OCI-LY7 (cell line): ENCODE measurements at regions not wholly inside any gene's neighbourhood (a gene's known extent, or its start where the extent isn't known, plus 50 kb on each side); places are given as distances from the start of the nearest gene placed in this dataset.
"Not testable (repeated sequence)": the region's sequence is repeated elsewhere in the genome, so short reads cannot be mapped to it uniquely, and the experiment has no call there.

Experiments
- EZH2phosphoT487 ChIP-seq: fragments of 200-600 bp; sonication (generic); IDR thresholded peaks from 2 replicates; pipeline ENCODE4 v1.6.1; 2018; ENCODE audit warnings: low read depth, borderline replicate concordance, mild to moderate bottlenecking, mixed run types, antibody characterized with exemption, low read length, moderate library complexity, mixed read lengths
- TF ChIP-seq, protein P1 (sequence below): fragments of 200-600 bp; sonication (generic); conservative IDR thresholded peaks from 2 replicates; pipeline ENCODE4 v1.5.1; 2014; ENCODE audit warnings: mild to moderate bottlenecking, antibody characterized with exemption, low read length, moderate library complexity, mixed read lengths

DNA sequence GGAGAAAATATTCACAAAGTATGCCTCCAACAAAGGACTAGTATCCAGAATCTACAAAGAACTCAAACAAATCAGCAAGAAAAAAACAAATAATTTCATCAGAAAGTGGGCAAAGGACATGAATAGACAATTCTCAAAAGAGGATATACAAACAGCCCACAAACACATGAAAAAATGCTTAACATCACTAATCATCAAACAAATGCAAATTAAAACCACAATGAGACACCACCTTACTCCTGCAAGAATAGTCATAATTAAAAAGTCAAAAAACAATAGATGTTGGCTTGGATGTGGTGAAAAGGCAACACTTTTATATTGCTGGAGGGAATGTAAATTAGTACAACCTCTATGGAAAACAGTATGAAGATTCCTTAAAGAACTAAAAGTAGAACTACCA, 63.8 kb upstream of the IKZF1 start:
- TF ChIP-seq, protein P1, sequence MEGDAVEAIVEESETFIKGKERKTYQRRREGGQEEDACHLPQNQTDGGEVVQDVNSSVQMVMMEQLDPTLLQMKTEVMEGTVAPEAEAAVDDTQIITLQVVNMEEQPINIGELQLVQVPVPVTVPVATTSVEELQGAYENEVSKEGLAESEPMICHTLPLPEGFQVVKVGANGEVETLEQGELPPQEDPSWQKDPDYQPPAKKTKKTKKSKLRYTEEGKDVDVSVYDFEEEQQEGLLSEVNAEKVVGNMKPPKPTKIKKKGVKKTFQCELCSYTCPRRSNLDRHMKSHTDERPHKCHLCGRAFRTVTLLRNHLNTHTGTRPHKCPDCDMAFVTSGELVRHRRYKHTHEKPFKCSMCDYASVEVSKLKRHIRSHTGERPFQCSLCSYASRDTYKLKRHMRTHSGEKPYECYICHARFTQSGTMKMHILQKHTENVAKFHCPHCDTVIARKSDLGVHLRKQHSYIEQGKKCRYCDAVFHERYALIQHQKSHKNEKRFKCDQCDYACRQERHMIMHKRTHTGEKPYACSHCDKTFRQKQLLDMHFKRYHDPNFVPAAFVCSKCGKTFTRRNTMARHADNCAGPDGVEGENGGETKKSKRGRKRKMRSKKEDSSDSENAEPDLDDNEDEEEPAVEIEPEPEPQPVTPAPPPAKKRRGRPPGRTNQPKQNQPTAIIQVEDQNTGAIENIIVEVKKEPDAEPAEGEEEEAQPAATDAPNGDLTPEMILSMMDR, result not testable (repeated sequence)
- TF ChIP-seq EZH2phosphoT487, result not testable (repeated sequence)
